ENCODE measurements at regions not wholly inside any gene's neighbourhood (a gene's known extent, or its start where the extent isn't known, plus 50 kb on each side); places are given as distances from the start of the nearest gene placed in this dataset.

DNA sequence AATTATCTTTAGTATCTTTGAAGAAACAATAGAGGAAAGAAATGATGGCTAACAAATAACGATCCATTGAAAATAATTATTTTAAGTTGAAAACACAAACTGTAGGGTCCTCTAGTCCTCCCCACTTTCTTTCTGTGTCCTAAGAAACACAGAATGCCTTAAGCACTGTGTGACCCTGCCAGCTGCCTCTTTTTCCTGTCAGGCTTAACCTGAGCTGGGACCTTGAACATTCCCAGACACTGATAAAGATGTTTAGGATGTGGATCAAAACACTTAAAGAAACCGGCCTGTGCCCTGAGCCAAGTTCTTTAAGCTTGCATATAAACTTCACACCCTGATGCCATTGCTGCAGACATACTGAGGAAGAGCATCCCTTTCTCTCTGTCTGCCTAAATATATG is 755.4 kb upstream of the VRK2 start:
- H3K4me3 ChIP-seq (ENCODE audit: low read depth, low read length): no peak overlapping the region
- no peak overlapping the region for H3K4ac ChIP-seq (ENCODE audit: low read depth, low read length)

DNA sequence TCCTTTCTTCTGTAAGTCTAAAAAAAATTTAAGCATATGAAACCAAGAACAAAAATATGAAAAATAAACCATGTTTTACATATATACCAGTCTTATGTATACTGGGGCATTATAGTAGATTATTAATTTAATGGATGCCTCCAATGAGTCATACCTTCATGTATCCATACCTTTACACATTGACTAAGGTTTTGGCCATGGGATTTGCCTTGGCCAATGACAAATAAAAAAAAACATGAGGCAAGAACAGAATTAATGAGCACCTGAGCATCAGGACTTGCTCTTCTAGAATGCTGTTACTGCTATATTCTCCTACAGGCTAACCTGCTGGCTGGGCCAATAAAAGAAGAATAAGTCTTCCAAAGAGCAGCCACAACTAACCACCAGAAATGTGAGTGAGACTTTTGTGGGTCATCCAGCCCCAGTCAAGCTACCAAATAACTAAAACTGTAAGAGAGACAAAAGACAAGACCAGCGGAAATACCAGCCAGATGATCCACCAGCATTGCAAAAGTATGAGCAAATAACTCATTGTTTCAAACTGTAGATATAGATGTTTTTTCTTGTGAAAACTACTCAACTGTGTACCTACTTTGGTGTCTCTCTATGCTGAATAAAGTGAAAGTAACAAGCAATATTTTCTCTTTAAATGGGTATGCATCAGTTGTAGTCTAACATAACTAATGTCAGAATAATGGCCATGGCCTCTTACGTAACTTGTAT is 749.6 kb upstream of the VRK2 start:
- H3K18ac ChIP-seq (ENCODE audit: low read length): no peak overlapping the region
- WGBS (ENCODE audit: extremely low coverage, insufficient coverage, insufficient read length): no CpG with 5 or more reads among the region's 2 CpGs
- H2AFZ ChIP-seq (ENCODE audit: insufficient read depth, low read length, poor library complexity): no peak overlapping the region
- no peaks in the 10 kb centered on the region for H3K79me1 ChIP-seq (ENCODE audit: low read length)
- H3K79me2 ChIP-seq (ENCODE audit: control insufficient read depth, insufficient read depth, low read length, poor library complexity): no peaks in the 10 kb centered on the region
- H3K4me3 ChIP-seq (ENCODE audit: low read depth, low read length): no peak overlapping the region
- no peak overlapping the region for H2AK5ac ChIP-seq (ENCODE audit: low read length)
- no peak overlapping the region for H3K4ac ChIP-seq (ENCODE audit: low read depth, low read length)
- no peak overlapping the region for H4K12ac ChIP-seq (ENCODE audit: low read depth, low read length)
- H3K23ac ChIP-seq (ENCODE audit: low read length): no peak overlapping the region
- H4K91ac ChIP-seq (ENCODE audit: low read depth, low read length): no peak overlapping the region
- H4K8ac ChIP-seq (ENCODE audit: low read depth, low read length): no peak overlapping the region
- H3K9ac ChIP-seq (ENCODE audit: low read length): no peak overlapping the region
- H3K36me3 ChIP-seq (ENCODE audit: control insufficient read depth in 1 of 2, insufficient read depth in 2 of 2, low read length in 2 of 2): no peaks in the 10 kb centered on the region
- no peak overlapping the region for H3K14ac ChIP-seq (ENCODE audit: low read length)
- no peak overlapping the region for H3K4me2 ChIP-seq (ENCODE audit: low read length)
- no peak overlapping the region for H2BK5ac ChIP-seq (ENCODE audit: low read depth, low read length, poor library complexity)
- H3K27me3 ChIP-seq (ENCODE audit: insufficient read depth, low read length): no peaks in the 10 kb centered on the region
- no peak overlapping the region for H2BK120ac ChIP-seq (ENCODE audit: insufficient read depth, low read length, poor library complexity)
- H3K27ac ChIP-seq (ENCODE audit: low read depth, low read length): no peak overlapping the region
- no peaks in the 10 kb centered on the region for H3K4me1 ChIP-seq (ENCODE audit: control insufficient read depth in 1 of 2, insufficient read depth in 2 of 2, low read length in 2 of 2)
- H3K9me3 ChIP-seq (ENCODE audit: insufficient read depth, low read depth, low read length): no peaks in the 10 kb centered on the region
- H2BK12ac ChIP-seq (ENCODE audit: low read length): no peak overlapping the region
- DNase-seq: no peak

More for the DNA sequence above, 755.4 kb upstream of the VRK2 start:
- Histone ChIP-seq H4K91ac (ENCODE audit: low read depth, low read length) (no peak overlapping the region), H2AK5ac (ENCODE audit: low read length) (no peak overlapping the region), H4K12ac (ENCODE audit: low read depth, low read length) (no peak overlapping the region), H3K36me3 (ENCODE audit: control insufficient read depth in 1 of 2, insufficient read depth in 2 of 2, low read length in 2 of 2) (no peaks in the 10 kb centered on the region), H3K14ac (ENCODE audit: low read length) (no peak overlapping the region), H3K9ac (ENCODE audit: low read length) (no peak overlapping the region), H3K79me2 (ENCODE audit: control insufficient read depth, insufficient read depth, low read length, poor library complexity) (no peaks in the 10 kb centered on the region), H3K27me3 (ENCODE audit: insufficient read depth, low read length) (no peaks in the 10 kb centered on the region), H2BK120ac (ENCODE audit: insufficient read depth, low read length, poor library complexity) (no peak overlapping the region), H2BK5ac (ENCODE audit: low read depth, low read length, poor library complexity) (no peak overlapping the region), H3K79me1 (ENCODE audit: low read length) (no peaks in the 10 kb centered on the region), H4K8ac (ENCODE audit: low read depth, low read length) (no peak overlapping the region), H3K4me1 (ENCODE audit: control insufficient read depth in 1 of 2, insufficient read depth in 2 of 2, low read length in 2 of 2) (no peaks in the 10 kb centered on the region), H3K4me2 (ENCODE audit: low read length) (no peak overlapping the region), H3K27ac (ENCODE audit: low read depth, low read length) (no peak overlapping the region), H2AFZ (ENCODE audit: insufficient read depth, low read length, poor library complexity) (no peak overlapping the region), H3K9me3 (ENCODE audit: insufficient read depth, low read depth, low read length) (no peaks in the 10 kb centered on the region), H3K23ac (ENCODE audit: low read length) (no peak overlapping the region), H3K18ac (ENCODE audit: low read length) (no peak overlapping the region), H2BK12ac (ENCODE audit: low read length) (no peak overlapping the region)
- no peak for DNase-seq
- no CpG with 5 or more reads among the region's 2 CpGs for WGBS (ENCODE audit: extremely low coverage, insufficient coverage, insufficient read length)

DNA sequence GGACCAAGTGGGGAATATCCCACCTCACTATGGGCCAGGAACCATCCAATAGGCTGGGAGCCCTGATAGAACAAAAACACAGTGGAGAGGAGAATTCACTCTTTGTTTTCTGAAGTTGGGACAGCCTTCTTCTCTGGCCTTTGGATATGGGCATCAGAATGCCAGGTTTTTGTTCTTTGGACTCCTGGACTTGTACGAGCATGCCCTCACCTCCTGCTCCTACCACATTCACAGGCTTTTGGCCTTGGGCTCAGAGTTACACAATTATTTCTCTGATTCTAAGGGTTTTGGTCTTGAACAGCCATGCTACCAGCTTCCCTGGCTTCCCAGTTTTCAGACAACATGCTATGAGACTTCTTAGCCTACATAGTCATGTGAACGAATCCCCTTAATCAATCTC is 732.9 kb upstream of the VRK2 start:
- H3K36me3 ChIP-seq (ENCODE audit: control insufficient read depth in 1 of 2, insufficient read depth in 2 of 2, low read length in 2 of 2): no peaks in the 10 kb centered on the region
- H3K27me3 ChIP-seq (ENCODE audit: insufficient read depth, low read length): no peaks in the 10 kb centered on the region
- no CpG with 5 or more reads among the region's 2 CpGs for WGBS (ENCODE audit: extremely low coverage, insufficient coverage, insufficient read length)
- no peak overlapping the region for H2AFZ ChIP-seq (ENCODE audit: insufficient read depth, low read length, poor library complexity)
- no peaks in the 10 kb centered on the region for H3K79me1 ChIP-seq (ENCODE audit: low read length)
- no peak overlapping the region for H3K27ac ChIP-seq (ENCODE audit: low read depth, low read length)
- no peak overlapping the region for H3K4me2 ChIP-seq (ENCODE audit: low read length)
- DNase-seq: no peak
- no peaks in the 10 kb centered on the region for H3K79me2 ChIP-seq (ENCODE audit: control insufficient read depth, insufficient read depth, low read length, poor library complexity)
- H4K12ac ChIP-seq (ENCODE audit: low read depth, low read length): no peak overlapping the region
- H2BK12ac ChIP-seq (ENCODE audit: low read length): no peak overlapping the region
- H3K9ac ChIP-seq (ENCODE audit: low read length): no peak overlapping the region
- H3K4me3 ChIP-seq (ENCODE audit: low read depth, low read length): no peak overlapping the region
- H3K4ac ChIP-seq (ENCODE audit: low read depth, low read length): no peak overlapping the region
- no peak overlapping the region for H3K23ac ChIP-seq (ENCODE audit: low read length)
- no peak overlapping the region for H4K8ac ChIP-seq (ENCODE audit: low read depth, low read length)
- no peaks in the 10 kb centered on the region for H3K9me3 ChIP-seq (ENCODE audit: insufficient read depth, low read depth, low read length)
- no peak overlapping the region for H2AK5ac ChIP-seq (ENCODE audit: low read length)
- H3K18ac ChIP-seq (ENCODE audit: low read length): no peak overlapping the region
- no peak overlapping the region for H3K14ac ChIP-seq (ENCODE audit: low read length)
- no peak overlapping the region for H4K91ac ChIP-seq (ENCODE audit: low read depth, low read length)
- H2BK5ac ChIP-seq (ENCODE audit: low read depth, low read length, poor library complexity): no peak overlapping the region
- no peaks in the 10 kb centered on the region for H3K4me1 ChIP-seq (ENCODE audit: control insufficient read depth in 1 of 2, insufficient read depth in 2 of 2, low read length in 2 of 2)
- H2BK120ac ChIP-seq (ENCODE audit: insufficient read depth, low read length, poor library complexity): no peak overlapping the region

DNA sequence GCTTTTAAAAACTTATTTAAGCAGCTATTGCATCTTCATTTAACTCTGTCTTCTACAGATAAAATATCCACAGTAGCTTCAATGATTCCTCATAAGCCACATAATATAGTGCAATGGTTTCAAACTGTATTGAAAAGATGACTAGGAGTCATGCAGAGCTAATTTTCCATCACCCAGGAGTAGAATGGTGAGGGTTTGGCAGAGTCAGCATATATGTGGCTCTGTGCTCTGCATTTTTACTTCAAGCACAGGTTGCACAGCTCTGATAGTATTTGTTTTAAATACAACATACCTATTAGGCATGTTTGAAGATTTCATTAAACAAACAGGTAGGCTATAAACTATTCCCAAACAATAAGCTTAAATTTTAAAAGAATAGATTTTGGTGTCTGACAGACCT is 731.9 kb upstream of the VRK2 start:
- Histone ChIP-seq H2AK5ac (ENCODE audit: low read length) (no peak overlapping the region), H3K18ac (ENCODE audit: low read length) (no peak overlapping the region), H3K23ac (ENCODE audit: low read length) (no peak overlapping the region), H3K4me2 (ENCODE audit: low read length) (no peak overlapping the region), H3K4ac (ENCODE audit: low read depth, low read length) (no peak overlapping the region), H2AFZ (ENCODE audit: insufficient read depth, low read length, poor library complexity) (no peak overlapping the region), H2BK5ac (ENCODE audit: low read depth, low read length, poor library complexity) (no peak overlapping the region), H3K9me3 (ENCODE audit: insufficient read depth, low read depth, low read length) (no peaks in the 10 kb centered on the region), H2BK12ac (ENCODE audit: low read length) (no peak overlapping the region), H3K36me3 (ENCODE audit: control insufficient read depth in 1 of 2, insufficient read depth in 2 of 2, low read length in 2 of 2) (no peaks in the 10 kb centered on the region), H3K4me3 (ENCODE audit: low read depth, low read length) (no peak overlapping the region), H3K79me1 (ENCODE audit: low read length) (no peaks in the 10 kb centered on the region), H3K27ac (ENCODE audit: low read depth, low read length) (no peak overlapping the region), H3K14ac (ENCODE audit: low read length) (no peak overlapping the region), H4K91ac (ENCODE audit: low read depth, low read length) (no peak overlapping the region), H2BK120ac (ENCODE audit: insufficient read depth, low read length, poor library complexity) (no peak overlapping the region), H4K8ac (ENCODE audit: low read depth, low read length) (no peak overlapping the region), H4K12ac (ENCODE audit: low read depth, low read length) (no peak overlapping the region), H3K79me2 (ENCODE audit: control insufficient read depth, insufficient read depth, low read length, poor library complexity) (no peaks in the 10 kb centered on the region), H3K9ac (ENCODE audit: low read length) (no peak overlapping the region), H3K27me3 (ENCODE audit: insufficient read depth, low read length) (no peaks in the 10 kb centered on the region), H3K4me1 (ENCODE audit: control insufficient read depth in 1 of 2, insufficient read depth in 2 of 2, low read length in 2 of 2) (no peaks in the 10 kb centered on the region)
- DNase-seq: no peak
